ENCODE measurements at regions not wholly inside any gene's neighbourhood (a gene's known extent, or its start where the extent isn't known, plus 50 kb on each side); places are given as distances from the start of the nearest gene placed in this dataset.

DNA sequence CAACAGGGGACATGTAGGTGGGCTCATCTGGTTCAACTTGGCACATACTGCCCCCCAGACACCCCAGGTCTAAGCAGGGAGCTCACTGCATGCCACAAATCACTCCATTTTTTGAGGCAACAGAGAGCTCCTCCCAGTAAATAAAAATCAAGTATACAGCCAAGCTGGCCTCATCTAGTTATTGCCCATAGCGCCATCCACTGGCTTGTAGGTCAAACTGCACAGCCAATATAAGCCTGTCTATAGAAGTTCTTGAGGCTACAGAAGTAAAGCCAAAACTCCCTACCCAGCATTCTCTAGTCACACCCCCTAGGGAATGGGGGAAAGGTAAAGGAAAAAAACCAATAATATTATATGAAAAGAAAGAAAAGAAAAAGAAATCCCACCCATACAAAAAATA is 453.7 kb downstream of the ZNF385D start:
- TF ChIP-seq, protein P1, sequence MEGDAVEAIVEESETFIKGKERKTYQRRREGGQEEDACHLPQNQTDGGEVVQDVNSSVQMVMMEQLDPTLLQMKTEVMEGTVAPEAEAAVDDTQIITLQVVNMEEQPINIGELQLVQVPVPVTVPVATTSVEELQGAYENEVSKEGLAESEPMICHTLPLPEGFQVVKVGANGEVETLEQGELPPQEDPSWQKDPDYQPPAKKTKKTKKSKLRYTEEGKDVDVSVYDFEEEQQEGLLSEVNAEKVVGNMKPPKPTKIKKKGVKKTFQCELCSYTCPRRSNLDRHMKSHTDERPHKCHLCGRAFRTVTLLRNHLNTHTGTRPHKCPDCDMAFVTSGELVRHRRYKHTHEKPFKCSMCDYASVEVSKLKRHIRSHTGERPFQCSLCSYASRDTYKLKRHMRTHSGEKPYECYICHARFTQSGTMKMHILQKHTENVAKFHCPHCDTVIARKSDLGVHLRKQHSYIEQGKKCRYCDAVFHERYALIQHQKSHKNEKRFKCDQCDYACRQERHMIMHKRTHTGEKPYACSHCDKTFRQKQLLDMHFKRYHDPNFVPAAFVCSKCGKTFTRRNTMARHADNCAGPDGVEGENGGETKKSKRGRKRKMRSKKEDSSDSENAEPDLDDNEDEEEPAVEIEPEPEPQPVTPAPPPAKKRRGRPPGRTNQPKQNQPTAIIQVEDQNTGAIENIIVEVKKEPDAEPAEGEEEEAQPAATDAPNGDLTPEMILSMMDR (conservative IDR thresholded peaks at IDR 0.05 in 1 of 2, IDR thresholded peaks at IDR 0.05 in 1 of 2; ENCODE audit: low read depth in 1 of 2, low read length in 2 of 2): no peak
- TF ChIP-seq EZH2 (IDR thresholded peaks at IDR 0.05; ENCODE audit: low read length, missing control alignments): no peak

Measured in fibroblast of lung (primary cell).